ENCODE measurements at regions not wholly inside any gene's neighbourhood (a gene's known extent, or its start where the extent isn't known, plus 50 kb on each side); places are given as distances from the start of the nearest gene placed in this dataset.
A peak's percentile ranks its signal among the peaks of the same experiment; 100 is the strongest.

- peak; percentile 35 for DNase-seq (ENCODE audit: low spot score)
Measured at GRCh38 chr12:69062621-69063237, 129.8 kb upstream of the CPM start.

DNA sequence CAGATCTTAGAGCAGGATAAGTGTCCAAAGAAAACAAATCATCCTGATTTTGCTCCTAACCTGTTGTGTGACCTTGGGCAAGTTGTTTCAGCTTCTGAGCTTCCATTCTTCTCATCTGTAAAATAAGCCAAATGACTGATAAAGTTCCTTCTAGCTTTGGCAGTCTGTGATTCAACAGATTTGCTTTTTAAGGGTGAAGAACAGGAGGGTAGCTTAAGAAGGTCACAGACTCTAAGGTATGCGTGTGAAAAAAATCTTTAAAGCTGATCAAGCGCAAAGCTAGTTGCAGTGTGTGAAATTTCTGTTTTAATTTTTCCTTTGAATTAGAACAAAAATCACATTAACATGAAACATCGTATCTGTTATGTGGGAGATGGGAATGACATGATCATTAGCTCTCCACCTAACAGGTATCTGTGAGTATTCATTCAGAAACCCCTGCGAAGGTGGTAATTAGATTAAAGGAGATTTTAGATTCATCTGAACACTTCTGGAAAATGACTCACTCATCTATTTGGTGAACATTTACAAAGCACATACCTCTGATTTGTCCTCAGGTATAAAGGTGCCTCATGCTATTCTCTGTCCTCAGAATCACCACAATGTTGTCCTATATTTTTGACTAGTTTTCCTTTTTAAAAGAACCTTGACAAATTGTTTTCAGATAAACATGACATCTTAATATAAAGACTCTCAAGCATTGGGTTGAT is 131.9 kb upstream of the CPM start:
- DNase-seq (ENCODE audit: low spot score), result no peak

DNA sequence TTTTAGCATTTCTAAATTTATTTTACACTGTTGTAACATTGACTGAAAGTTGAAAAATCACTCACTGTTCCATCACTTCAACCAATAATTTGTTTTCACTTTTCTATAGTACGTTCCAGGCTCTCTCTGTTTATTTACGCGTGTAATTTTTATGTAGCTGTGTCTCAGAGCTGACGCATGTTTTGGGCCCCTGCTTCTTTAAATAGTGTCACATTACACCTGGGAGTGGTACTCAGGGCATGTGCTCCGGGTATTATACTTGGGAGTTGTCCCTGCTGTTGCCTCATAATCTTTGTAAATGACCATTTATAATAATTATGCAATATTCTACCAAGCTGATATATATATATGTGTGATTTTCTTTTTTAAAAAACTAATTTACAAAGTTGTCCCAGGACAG is 132.8 kb upstream of the CPM start:
- no peak for DNase-seq (ENCODE audit: low spot score)

DNA sequence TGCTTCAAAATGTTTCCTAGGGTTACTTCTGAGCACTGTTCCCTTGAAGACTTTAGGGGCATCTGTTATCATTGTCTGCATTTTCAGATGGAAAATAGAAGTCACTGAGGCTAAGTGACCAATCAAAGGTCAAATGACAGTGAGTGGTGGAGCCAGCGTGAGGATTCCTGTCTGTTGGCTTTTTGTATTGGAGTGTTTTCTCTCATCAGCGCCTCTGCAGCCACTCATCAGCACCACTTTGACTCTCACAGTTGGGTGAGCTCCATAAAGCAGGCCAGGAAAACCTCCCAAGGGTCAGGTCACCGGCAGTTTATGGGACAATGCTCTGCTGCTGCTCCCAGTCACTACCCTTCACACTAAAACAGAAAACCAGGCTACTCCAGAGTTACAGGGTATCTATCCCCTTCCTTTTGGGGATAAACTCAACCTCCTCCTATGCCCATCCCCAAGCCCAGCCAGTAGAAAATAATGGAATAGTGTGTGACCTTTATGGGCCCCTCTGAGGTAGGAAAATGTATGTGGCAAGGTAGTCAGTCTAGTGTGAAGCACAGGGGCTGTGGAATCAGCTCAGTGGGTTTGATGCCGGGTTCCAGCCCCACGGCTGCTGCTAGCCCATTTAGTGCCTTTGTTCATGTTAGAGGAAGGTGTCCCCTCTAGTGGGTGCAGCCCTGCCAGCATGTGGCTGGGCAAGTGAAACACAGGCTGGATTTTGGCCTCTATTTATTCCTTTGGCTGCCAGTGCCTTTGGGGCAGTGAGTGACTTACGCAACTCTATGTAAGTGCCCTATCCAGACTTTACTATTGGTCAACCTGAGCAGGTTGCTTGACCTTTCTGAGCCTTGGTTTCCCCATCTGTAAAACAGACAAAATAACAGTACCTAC is 133.8 kb upstream of the CPM start:
- DNase-seq (ENCODE audit: low spot score), result no peak

GRCh38 chr12:69067713-69068112 is 134.7 kb upstream of the CPM start:
- DNase-seq (ENCODE audit: low spot score), result no peak

- DNase-seq (ENCODE audit: low spot score), result no peak
Measured at GRCh38 chr12:69068448-69068847, 135.5 kb upstream of the CPM start.

DNA sequence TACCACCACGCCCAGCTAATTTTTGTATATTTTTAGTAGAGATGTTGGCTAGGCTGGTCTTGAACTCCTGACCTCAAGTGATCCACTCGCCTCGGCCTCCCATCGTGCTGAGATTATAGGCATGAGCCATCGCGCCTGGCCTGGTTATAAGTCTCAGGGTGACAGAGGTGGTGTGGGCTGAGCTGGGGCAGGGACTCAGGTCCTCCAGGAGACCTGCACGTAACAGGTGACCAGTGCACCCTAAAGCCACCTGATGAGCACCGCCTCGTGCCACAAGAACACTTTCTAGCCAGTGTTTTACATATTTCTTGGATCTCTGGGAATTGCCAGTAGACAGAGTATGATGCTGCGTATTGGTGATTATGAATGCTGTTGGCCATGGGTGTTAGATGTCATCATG is 136.5 kb upstream of the CPM start:
- DNase-seq (ENCODE audit: low spot score), result no peak

GRCh38 chr12:69070319-69071090 is 137.5 kb upstream of the CPM start:
- peak; percentile 84 for DNase-seq (ENCODE audit: low spot score)

GRCh38 chr12:69071091-69071370 is 138.1 kb upstream of the CPM start:
- no peak for DNase-seq (ENCODE audit: low spot score)

GRCh38 chr12:69073035-69073434 is 140.1 kb upstream of the CPM start:
- no peak for DNase-seq (ENCODE audit: low spot score)

DNA sequence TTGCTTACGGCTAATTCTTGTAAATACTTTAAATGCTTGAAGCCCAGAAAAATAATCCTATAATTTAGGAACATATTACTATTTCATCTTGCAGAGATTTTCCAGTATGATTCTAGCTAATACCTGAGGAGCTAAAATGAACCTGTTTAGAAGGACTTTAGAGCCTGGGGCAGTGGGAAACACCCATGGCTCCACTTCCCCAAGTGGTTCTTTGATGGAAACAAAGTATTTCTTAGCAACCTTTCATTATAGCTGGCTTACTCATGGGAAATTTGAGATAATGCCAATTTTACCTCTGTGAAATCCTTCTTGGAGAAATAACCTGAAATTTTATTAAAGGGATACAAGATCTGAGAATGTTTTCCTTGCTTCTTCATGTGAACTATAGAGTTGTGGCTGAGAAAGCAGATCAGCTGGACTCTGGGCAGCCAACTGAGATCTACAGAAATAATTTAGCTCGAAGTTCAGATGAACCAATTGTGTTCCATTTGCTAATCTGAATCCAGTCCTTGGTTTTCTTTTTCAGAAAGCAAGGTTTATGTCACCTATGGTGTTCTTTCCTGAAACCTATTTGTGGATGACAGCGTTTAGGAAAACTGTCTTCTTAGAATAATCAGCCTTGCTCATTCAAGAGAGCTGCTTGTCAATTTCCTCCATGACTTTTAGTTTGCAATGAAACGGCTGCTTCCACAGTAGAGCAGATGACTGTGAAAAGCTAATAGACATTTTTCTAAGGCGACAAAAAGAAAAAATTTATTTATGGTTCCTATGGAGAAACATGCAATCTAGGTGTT is 141.8 kb upstream of the CPM start:
- DNase-seq (ENCODE audit: low spot score), result no peak

DNA sequence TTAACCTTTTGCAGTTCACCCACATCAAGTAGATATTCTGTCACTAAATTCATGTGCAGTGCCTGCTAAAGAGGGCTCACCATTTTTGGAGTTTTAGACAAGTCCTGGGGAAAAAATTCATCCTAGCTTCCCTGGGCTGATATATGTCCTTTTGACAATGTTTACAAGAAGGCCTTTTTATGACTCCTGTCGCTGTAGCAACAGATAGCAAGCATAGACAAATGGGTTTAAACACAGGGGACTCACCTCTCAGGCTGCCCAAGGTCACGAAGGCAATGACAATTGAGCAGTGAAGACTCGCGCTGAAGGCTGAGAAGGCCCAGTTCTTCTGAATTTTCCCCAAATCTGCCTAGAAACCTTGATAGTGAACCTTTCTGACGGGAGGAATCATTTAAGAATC is 150.7 kb upstream of the CPM start:
- DNase-seq (ENCODE audit: low spot score), result no peak

- DNase-seq (ENCODE audit: low spot score), result no peak
Measured at GRCh38 chr12:69084816-69085378, 151.9 kb upstream of the CPM start.

DNA sequence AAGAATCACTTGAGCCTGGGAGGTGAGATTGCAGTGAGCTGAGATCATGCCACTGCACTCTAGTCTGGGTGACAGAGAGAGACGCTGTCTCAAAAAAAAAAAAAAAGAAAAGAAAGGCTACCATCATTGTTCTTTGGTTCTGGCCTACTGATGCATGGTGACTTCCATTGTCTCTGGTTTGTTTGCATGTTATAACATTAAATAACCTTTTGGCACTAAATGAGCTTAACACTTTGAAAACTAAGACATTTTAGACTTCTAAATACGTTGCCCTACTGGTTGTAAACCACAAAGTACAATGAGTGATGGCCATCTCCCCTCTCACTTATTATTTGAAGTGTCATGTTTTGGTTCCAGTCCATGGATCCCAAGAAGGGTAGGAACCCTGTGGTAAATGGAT is 152.9 kb upstream of the CPM start:
- DNase-seq (ENCODE audit: low spot score), result no peak

- no peak for DNase-seq (ENCODE audit: low spot score)
Measured at GRCh38 chr12:69087986-69088385, 151.4 kb upstream of the CPSF6 start.

GRCh38 chr12:69090722-69091121 is 148.6 kb upstream of the CPSF6 start:
- no peak for DNase-seq (ENCODE audit: low spot score)

DNA sequence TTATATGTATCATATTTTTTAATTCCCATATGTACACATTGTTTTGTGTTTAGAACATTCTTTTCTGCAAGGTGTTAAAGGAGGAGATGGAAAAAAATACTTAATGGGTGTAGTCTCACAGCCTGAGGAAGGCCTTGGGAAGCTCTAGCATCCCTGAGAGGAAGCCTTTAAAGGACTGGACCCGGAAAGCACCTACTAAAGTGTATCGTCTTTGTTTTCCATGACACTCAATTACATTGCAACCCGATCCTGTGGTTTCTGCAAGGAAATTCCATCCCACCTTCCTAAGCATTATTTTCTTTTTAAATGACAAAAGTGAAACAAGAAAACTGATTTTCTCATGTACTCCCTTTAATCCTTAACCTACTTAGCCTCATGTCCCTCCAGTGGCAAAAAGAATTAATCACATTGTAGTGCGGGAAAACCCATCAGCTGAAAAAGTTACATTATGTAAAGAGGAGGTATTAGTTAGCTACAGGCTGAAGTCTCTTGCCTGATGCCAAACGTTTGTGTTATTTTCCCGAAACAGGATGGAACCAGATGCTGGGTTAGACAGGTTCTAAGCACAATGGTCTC is 147.8 kb upstream of the CPSF6 start:
- no peak for DNase-seq (ENCODE audit: low spot score)

- DNase-seq (ENCODE audit: low spot score), result no peak
Measured at GRCh38 chr12:69092137-69092536, 147.2 kb upstream of the CPSF6 start.

DNA sequence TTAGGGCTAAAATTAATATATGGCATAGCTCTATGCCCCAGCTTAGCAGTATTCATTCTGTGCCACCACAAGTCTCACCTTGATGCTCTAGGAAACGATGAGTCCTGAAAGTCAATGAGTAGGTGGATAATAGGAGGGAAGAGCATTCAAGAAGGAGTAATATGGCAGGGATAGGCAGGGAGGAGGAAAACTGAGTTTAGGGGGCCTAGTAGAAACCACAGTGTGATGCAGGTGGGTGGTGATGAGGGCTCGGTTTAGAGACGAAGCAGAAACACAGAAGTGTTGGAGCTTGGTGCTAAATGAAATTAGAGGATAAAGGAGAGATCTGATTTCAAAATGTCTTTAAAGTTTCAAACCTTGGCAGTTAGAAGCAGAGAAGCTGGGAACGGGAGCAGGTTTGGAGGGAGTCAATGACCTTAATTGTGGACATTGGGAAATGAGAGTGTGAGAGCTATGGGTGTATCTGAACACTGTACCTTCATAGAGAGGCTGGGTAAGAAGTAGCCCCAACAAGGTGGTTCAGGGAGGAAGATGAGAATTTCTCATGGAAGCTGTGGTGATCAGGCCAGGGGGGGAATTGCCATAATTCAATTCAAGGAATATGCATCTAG is 144.7 kb upstream of the CPSF6 start:
- no peak for DNase-seq (ENCODE audit: low spot score)

DNA sequence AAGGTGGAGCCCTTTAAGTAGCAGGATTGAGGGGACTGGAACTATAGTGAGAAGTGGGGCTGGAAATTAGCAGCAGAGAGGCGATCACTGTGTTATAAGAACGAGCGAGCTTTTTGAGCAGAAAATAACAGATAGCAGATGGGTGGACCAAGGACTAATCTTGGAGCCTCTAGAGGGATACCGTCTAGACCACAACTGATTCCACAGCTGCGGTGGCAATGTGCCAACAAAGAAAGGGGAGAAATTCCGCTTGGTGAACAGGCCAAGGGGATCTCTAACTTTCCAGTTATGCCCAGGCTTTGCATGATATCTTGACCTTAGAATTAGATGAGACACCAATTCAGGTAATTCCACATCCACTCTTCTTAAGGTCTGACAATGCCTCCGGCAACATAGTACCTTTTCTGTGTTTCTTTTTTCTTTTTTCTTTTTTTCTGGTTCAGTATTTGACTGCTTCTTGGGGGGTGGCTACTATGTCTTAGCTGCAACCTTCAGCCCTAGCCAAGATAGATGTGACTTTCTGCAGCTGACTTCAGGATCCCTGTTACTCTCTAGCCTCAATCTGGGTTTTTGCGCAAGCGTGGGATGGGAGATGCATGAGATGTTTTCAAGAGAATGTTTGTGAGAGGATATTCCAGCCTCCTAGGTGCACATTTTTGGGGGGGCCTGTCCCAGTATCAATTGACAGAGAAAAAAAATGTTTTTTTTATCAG is 143.4 kb upstream of the CPSF6 start:
- no peak for DNase-seq (ENCODE audit: low spot score)

Data from Ammon's horn (tissue), 1 donor.